ENCODE measurements at regions not wholly inside any gene's neighbourhood (a gene's known extent, or its start where the extent isn't known, plus 50 kb on each side); places are given as distances from the start of the nearest gene placed in this dataset.

DNA sequence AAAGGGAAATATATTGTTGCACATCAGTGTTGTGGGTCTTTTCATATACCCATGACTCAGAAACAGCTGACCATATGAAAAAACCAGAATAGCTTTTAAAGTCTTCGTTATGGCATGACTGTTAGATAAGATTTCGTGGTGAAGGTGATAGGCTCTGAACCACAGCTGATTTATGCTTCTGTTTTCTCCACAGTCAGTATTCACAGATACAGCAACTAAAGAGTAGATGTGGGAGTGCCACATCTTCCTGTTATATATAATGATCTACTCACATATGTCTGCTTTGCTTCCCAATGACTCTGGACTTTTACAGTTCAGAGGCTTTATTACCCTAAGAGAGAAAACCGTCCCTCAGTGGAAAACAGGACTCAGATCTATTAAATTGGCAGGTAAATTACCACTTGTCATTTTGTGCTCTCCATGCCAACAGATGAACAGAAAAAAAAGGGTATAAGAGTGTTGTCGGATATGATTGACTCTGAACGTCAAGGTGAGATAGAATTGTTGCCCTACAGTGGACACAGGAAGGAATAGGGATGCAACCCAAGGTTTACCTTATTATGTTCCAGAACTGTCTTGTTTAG is 1037.1 kb downstream of the GALC start:
- no peaks in the 10 kb centered on the region for H3K36me3 ChIP-seq
- no peaks in the 10 kb centered on the region for H3K9me3 ChIP-seq (replicated peaks)
- DNase-seq, result no peak
- no peaks in the 10 kb centered on the region for H3K4me1 ChIP-seq
- no peak overlapping the region for H3K27ac ChIP-seq (replicated peaks)
- H3K27me3 ChIP-seq (ENCODE audit: low read depth), result no peaks in the 10 kb centered on the region
- intact Hi-C loops (cut with micrococcal nuclease), result no loop called here
- H3K4me3 ChIP-seq, result no peak overlapping the region
- TF ChIP-seq, protein P1, sequence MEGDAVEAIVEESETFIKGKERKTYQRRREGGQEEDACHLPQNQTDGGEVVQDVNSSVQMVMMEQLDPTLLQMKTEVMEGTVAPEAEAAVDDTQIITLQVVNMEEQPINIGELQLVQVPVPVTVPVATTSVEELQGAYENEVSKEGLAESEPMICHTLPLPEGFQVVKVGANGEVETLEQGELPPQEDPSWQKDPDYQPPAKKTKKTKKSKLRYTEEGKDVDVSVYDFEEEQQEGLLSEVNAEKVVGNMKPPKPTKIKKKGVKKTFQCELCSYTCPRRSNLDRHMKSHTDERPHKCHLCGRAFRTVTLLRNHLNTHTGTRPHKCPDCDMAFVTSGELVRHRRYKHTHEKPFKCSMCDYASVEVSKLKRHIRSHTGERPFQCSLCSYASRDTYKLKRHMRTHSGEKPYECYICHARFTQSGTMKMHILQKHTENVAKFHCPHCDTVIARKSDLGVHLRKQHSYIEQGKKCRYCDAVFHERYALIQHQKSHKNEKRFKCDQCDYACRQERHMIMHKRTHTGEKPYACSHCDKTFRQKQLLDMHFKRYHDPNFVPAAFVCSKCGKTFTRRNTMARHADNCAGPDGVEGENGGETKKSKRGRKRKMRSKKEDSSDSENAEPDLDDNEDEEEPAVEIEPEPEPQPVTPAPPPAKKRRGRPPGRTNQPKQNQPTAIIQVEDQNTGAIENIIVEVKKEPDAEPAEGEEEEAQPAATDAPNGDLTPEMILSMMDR (IDR thresholded peaks at IDR 0.05; ENCODE audit: borderline replicate concordance), result no peak

DNA sequence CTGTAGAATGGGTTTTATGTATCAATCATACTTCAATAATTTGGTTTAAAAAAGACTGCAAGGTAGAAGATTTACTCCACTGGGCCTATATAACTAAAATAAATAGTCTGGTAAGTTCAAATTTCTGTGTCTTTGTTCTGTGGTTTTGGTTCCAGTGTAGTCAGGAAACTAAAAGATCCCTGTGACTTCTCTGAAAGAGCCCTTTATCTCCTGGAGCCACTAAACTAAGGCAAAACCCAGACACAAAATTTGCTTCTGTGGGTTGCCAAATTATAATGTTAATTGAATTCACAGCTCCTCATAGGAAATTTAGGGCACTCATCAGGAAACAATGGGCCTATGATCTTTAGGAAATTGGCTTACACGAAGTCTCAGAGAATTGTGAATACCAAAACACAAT is 1038.4 kb downstream of the GALC start:
- Histone ChIP-seq H3K4me1 (no peaks in the 10 kb centered on the region), H3K36me3 (no peaks in the 10 kb centered on the region), H3K4me3 (no peak overlapping the region), H3K9me3 (replicated peaks) (no peaks in the 10 kb centered on the region), H3K27me3 (ENCODE audit: low read depth) (no peaks in the 10 kb centered on the region), H3K27ac (replicated peaks) (no peak overlapping the region)
- intact Hi-C loops (cut with micrococcal nuclease), result no loop called here
- DNase-seq, result no peak
- TF ChIP-seq, protein P1 (IDR thresholded peaks at IDR 0.05; ENCODE audit: borderline replicate concordance), result no peak

DNA sequence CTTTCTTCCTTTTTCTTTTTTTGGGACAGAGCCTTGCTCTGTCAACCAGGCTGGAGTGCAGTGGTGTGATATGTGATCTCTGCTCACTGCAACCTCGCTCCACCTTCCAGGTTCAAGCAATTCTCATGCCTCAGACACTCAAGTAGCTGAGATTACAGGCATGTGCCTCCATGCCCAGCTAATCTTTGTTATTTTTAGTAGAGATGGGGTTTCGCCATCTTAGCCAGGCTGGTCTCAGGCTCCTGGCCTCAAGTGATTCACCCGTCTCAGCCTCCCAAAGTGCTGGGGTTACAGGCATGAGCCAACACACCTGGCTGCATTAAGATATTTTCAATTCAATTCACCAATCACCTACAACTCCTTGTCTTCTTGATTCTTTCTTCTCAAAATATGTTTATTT is 1046.5 kb downstream of the GALC start:
- TF ChIP-seq, protein P1 (IDR thresholded peaks at IDR 0.05; ENCODE audit: borderline replicate concordance), result no peak
- Histone ChIP-seq H3K36me3 (no peaks in the 10 kb centered on the region), H3K27me3 (ENCODE audit: low read depth) (no peaks in the 10 kb centered on the region), H3K4me3 (no peak overlapping the region), H3K27ac (replicated peaks) (no peak overlapping the region), H3K9me3 (replicated peaks) (peaks cover 7% of the 10 kb centered on the region), H3K4me1 (no peaks in the 10 kb centered on the region)
- intact Hi-C loops (cut with micrococcal nuclease), result no loop called here
- DNase-seq, result no peak

DNA sequence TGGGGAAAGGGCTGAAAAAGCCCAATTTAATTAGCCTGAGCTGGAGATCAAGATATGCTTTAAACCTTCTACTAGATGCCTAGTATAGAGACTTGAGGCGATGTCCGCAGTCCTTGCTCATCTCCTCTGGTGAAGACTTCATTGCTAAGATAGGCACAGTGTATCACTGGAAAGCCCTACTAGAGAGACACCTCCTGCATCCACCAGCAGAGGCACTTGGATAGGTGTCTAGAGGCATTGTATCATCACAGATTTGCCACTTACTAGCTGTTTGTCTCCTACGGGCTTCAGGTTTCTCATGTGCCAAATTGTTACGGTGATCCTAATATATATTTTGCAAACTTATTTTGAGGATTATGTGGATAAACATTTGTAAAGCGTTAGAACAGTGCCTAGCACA is 1048.5 kb downstream of the GALC start:
- TF ChIP-seq, protein P1 (IDR thresholded peaks at IDR 0.05; ENCODE audit: borderline replicate concordance), result no peak
- H3K9me3 ChIP-seq (replicated peaks), result peaks cover 7% of the 10 kb centered on the region
- intact Hi-C loops (cut with micrococcal nuclease), result no loop called here

DNA sequence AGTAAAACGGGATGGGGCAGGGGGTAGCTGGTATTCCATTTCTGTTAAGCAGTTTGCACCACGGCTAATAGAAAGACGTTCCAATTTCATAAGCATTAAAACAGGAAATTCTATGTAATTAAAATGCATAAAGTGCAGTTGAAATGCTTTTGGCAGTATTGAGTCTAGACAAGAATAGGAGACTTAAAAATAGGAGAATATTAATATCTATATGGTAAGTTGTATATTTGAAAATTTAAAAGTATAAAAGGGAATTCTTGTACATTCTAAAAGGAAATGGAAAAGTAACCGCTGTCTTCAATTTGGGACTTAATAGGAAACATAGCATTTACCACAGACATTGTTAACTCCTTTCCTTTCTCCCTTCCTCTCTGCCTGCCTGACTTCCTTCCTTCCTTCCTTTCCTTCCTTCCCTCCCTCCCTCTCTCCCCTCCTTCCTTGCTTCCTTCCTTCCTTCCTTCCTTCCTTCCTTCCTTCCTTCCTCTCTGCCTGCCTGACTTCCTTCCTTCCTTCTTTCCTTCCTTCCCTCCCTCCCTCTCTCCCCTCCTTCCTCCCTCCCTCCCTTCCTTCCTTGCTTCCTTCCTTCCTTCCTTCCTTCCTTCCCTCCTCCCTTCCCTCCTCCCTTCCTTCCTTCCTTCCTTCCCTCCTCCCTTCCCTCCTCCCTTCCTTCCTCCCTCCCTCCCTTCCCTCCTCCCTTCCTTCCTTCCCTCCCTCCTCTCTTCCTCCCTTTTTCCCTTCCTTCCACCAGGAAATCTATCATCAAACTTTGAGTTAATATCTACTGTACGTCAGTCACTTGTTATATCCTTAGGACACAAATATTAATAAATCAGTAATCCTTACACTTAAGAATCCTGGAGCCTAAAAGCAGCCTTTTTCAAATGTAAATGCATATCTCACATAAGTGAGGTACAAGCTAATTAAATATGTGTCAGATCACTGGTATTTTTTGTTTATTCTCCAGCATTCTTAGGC is 1049.3 kb downstream of the GALC start:
- Histone ChIP-seq H3K36me3 (no peaks in the 10 kb centered on the region), H3K4me3 (no peak overlapping the region), H3K27me3 (ENCODE audit: low read depth) (no peaks in the 10 kb centered on the region), H3K9me3 (replicated peaks) (peaks cover 7% of the 10 kb centered on the region), H3K4me1 (no peaks in the 10 kb centered on the region), H3K27ac (replicated peaks) (no peak overlapping the region)
- intact Hi-C loops (cut with micrococcal nuclease), result no loop called here
- DNase-seq, result no peak
- TF ChIP-seq, protein P1 (IDR thresholded peaks at IDR 0.05; ENCODE audit: borderline replicate concordance), result no peak

More for the DNA sequence above, 1048.5 kb downstream of the GALC start:
- Histone ChIP-seq H3K36me3 (no peaks in the 10 kb centered on the region), H3K27ac (replicated peaks) (no peak overlapping the region), H3K4me1 (no peaks in the 10 kb centered on the region), H3K4me3 (no peak overlapping the region), H3K27me3 (ENCODE audit: low read depth) (no peaks in the 10 kb centered on the region)
- no peak for DNase-seq
